ENCODE measurements at regions not wholly inside any gene's neighbourhood (a gene's known extent, or its start where the extent isn't known, plus 50 kb on each side); places are given as distances from the start of the nearest gene placed in this dataset.

GRCh38 chr18:55106906-55107305, 147.6 kb upstream of the CCDC68 start:
- TF ChIP-seq, protein P1, sequence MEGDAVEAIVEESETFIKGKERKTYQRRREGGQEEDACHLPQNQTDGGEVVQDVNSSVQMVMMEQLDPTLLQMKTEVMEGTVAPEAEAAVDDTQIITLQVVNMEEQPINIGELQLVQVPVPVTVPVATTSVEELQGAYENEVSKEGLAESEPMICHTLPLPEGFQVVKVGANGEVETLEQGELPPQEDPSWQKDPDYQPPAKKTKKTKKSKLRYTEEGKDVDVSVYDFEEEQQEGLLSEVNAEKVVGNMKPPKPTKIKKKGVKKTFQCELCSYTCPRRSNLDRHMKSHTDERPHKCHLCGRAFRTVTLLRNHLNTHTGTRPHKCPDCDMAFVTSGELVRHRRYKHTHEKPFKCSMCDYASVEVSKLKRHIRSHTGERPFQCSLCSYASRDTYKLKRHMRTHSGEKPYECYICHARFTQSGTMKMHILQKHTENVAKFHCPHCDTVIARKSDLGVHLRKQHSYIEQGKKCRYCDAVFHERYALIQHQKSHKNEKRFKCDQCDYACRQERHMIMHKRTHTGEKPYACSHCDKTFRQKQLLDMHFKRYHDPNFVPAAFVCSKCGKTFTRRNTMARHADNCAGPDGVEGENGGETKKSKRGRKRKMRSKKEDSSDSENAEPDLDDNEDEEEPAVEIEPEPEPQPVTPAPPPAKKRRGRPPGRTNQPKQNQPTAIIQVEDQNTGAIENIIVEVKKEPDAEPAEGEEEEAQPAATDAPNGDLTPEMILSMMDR (IDR thresholded peaks at IDR 0.05) = no peak
- TF ChIP-seq POLR2A (IDR thresholded peaks at IDR 0.05) = no peak

Data from right lobe of liver (tissue), 4 donors.